ENCODE measurements at regions not wholly inside any gene's neighbourhood (a gene's known extent, or its start where the extent isn't known, plus 50 kb on each side); places are given as distances from the start of the nearest gene placed in this dataset.
"Not testable (repeated sequence)": the region's sequence is repeated elsewhere in the genome, so short reads cannot be mapped to it uniquely, and the experiment has no call there.

- no peak for ATAC-seq (ENCODE audit: low read depth in 2 of 2)
- H3K9me3 ChIP-seq (ENCODE audit: control insufficient read depth in 2 of 2, low read length in 2 of 2): no peaks in the 10 kb centered on the region
Measured at GRCh38 chr10:36779238-36779846, 346.1 kb upstream of the ANKRD30A start.

GRCh38 chr10:36778651-36779050, 346.7 kb upstream of the ANKRD30A start:
- no peaks in the 10 kb centered on the region for H3K36me3 Mint-ChIP-seq
- H3K9me3 ChIP-seq (ENCODE audit: control insufficient read depth in 2 of 2, low read length in 2 of 2): no peaks in the 10 kb centered on the region
- H3K4me3 ChIP-seq (ENCODE audit: low read depth, low read length): no peak overlapping the region
- peaks cover 0 to 11% (median 7%) of the 10 kb centered on the region in 7 donors for H3K9me3 Mint-ChIP-seq
- no peaks in the 10 kb centered on the region for H3K27me3 Mint-ChIP-seq
- H3K27ac Mint-ChIP-seq: no peak overlapping the region
- H3K4me3 Mint-ChIP-seq: no peak overlapping the region
- ATAC-seq (ENCODE audit: low read depth in 2 of 2): no peak
- H3K4me1 Mint-ChIP-seq: peaks cover 0 to 4% (median 0%) of the 10 kb centered on the region in 4 donors
- DNase-seq: no peak
- no peaks in the 10 kb centered on the region for H3K27me3 ChIP-seq (ENCODE audit: control insufficient read depth, insufficient read depth, low read length)
- no peaks in the 10 kb centered on the region for H3K4me1 ChIP-seq (ENCODE audit: control insufficient read depth, insufficient read depth, low read length, poor library complexity, severe bottlenecking)
- no peak overlapping the region for H3K27ac ChIP-seq (ENCODE audit: insufficient read depth, low read length, poor library complexity, severe bottlenecking)
- H3K36me3 ChIP-seq (ENCODE audit: control insufficient read depth, insufficient read depth, low read length): no peaks in the 10 kb centered on the region

More at GRCh38 chr10:36779238-36779846, 346.1 kb upstream of the ANKRD30A start:
- no peak overlapping the region for H3K27ac Mint-ChIP-seq
- Histone ChIP-seq H3K4me1 (ENCODE audit: control insufficient read depth, insufficient read depth, low read length, poor library complexity, severe bottlenecking) (no peaks in the 10 kb centered on the region), H3K36me3 (ENCODE audit: control insufficient read depth, insufficient read depth, low read length) (no peaks in the 10 kb centered on the region), H3K27ac (ENCODE audit: insufficient read depth, low read length, poor library complexity, severe bottlenecking) (no peak overlapping the region), H3K27me3 (ENCODE audit: control insufficient read depth, insufficient read depth, low read length) (no peaks in the 10 kb centered on the region), H3K4me3 (ENCODE audit: low read depth, low read length) (no peak overlapping the region)
- no peaks in the 10 kb centered on the region for H3K36me3 Mint-ChIP-seq
- no peak for DNase-seq
- H3K9me3 Mint-ChIP-seq: peaks cover 0 to 11% (median 7%) of the 10 kb centered on the region in 7 donors
- H3K27me3 Mint-ChIP-seq: no peaks in the 10 kb centered on the region
- peaks cover 0 to 4% (median 0%) of the 10 kb centered on the region in 4 donors for H3K4me1 Mint-ChIP-seq
- no peak overlapping the region for H3K4me3 Mint-ChIP-seq

DNA sequence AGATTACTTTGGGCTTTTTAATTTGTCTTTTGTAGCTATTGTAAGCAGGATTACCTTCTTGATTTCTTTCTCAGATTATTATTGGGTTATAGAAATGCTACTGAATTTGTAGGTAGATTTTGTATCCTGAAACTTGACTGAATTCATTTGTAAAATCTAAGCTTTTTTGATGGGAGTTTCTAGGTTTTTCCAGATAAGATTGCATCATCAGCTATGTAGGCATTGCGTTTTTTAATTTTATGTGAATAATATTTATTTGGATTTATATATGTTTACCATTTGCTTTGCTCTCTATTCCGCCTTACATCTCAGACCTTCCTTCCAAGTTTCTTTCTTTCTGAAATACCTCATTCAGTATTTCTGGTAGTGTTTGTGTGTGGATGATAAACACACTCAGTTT, 351.7 kb upstream of the ANKRD30A start:
- Histone ChIP-seq H3K36me3 (ENCODE audit: control insufficient read depth, insufficient read depth, low read length) (no peaks in the 10 kb centered on the region), H3K4me3 (ENCODE audit: low read depth, low read length) (no peak overlapping the region), H3K27ac (ENCODE audit: insufficient read depth, low read length, poor library complexity, severe bottlenecking) (no peak overlapping the region), H3K9me3 (ENCODE audit: control insufficient read depth in 2 of 2, low read length in 2 of 2) (no peaks in the 10 kb centered on the region), H3K27me3 (ENCODE audit: control insufficient read depth, insufficient read depth, low read length) (no peaks in the 10 kb centered on the region), H3K4me1 (ENCODE audit: control insufficient read depth, insufficient read depth, low read length, poor library complexity, severe bottlenecking) (no peaks in the 10 kb centered on the region)
- Mint-ChIP-seq H3K4me3 (no peak overlapping the region), H3K27me3 (no peaks in the 10 kb centered on the region), H3K9me3 (peaks cover 0 to 11% (median 6%) of the 10 kb centered on the region in 7 donors), H3K27ac (no peak overlapping the region), H3K4me1 (peaks cover 0 to 4% (median 0%) of the 10 kb centered on the region in 4 donors), H3K36me3 (no peaks in the 10 kb centered on the region)
- no peak for DNase-seq
- ATAC-seq (ENCODE audit: low read depth in 2 of 2): no peak

GRCh38 chr10:36771725-36772124, 353.7 kb upstream of the ANKRD30A start:
- DNase-seq: no peak
- Mint-ChIP-seq H3K27me3 (no peaks in the 10 kb centered on the region), H3K36me3 (no peaks in the 10 kb centered on the region), H3K4me3 (no peak overlapping the region), H3K9me3 (peaks cover 0 to 10% (median 3%) of the 10 kb centered on the region in 7 donors), H3K27ac (no peak overlapping the region), H3K4me1 (peaks cover 0 to 4% (median 0%) of the 10 kb centered on the region in 4 donors)
- no peaks in the 10 kb centered on the region for H3K27me3 ChIP-seq (ENCODE audit: control insufficient read depth, insufficient read depth, low read length)
- H3K27ac ChIP-seq (ENCODE audit: insufficient read depth, low read length, poor library complexity, severe bottlenecking): no peak overlapping the region
- H3K4me1 ChIP-seq (ENCODE audit: control insufficient read depth, insufficient read depth, low read length, poor library complexity, severe bottlenecking): no peaks in the 10 kb centered on the region
- H3K36me3 ChIP-seq (ENCODE audit: control insufficient read depth, insufficient read depth, low read length): no peaks in the 10 kb centered on the region
- no peaks in the 10 kb centered on the region for H3K9me3 ChIP-seq (ENCODE audit: control insufficient read depth in 2 of 2, low read length in 2 of 2)
- no peak overlapping the region for H3K4me3 ChIP-seq (ENCODE audit: low read depth, low read length)
- ATAC-seq (ENCODE audit: low read depth in 2 of 2): no peak

DNA sequence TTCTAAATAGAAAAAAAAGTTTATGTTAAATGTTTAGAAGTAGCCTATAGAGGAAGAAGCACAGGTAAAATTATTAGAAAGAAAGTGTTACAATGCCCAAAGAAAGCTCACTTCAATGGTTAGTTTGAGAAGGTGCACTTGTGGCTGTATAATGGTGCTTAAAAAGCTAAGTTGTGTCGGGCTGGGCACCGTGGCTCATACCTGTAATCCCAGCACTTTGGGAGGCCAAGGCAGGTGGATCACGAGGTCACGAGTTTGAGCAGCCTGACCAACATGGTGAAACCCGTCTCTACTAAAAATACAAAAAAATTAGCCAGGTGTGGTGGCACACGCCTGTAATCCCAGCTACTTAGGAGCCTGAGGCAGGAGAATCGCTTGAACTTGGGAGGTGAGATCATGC, 355.7 kb upstream of the ANKRD30A start:
- not testable (repeated sequence) for DNase-seq; H3K4me3 ChIP-seq (ENCODE audit: low read depth, low read length); H3K36me3 ChIP-seq (ENCODE audit: control insufficient read depth, insufficient read depth, low read length); H3K27me3 Mint-ChIP-seq; ATAC-seq (ENCODE audit: low read depth in 2 of 2); H3K27ac ChIP-seq (ENCODE audit: insufficient read depth, low read length, poor library complexity, severe bottlenecking); H3K4me1 Mint-ChIP-seq; H3K4me3 Mint-ChIP-seq; H3K9me3 ChIP-seq (ENCODE audit: control insufficient read depth in 2 of 2, low read length in 2 of 2); H3K9me3 Mint-ChIP-seq; H3K36me3 Mint-ChIP-seq; H3K4me1 ChIP-seq (ENCODE audit: control insufficient read depth, insufficient read depth, low read length, poor library complexity, severe bottlenecking); H3K27ac Mint-ChIP-seq; H3K27me3 ChIP-seq (ENCODE audit: control insufficient read depth, insufficient read depth, low read length)

DNA sequence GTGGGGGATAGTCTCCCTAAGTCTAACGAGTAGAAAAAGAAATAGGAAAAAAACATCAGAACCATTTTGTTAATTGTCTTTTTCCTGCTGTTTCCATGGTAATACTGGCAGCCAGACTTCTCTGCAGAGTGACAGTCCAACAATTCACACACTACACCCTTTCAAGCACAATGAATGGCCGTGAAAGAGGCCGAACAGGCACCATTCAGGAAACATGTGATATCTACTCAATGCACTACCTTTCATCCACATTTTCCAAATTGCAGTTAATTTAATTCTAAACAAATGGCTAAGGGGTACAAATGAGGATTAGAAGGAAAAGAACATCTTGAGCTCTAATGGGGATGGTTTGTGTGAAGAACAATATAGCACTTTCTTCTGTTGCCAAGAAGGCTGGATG, 358.5 kb upstream of the ANKRD30A start:
- Mint-ChIP-seq H3K4me3 (no peak overlapping the region), H3K36me3 (no peaks in the 10 kb centered on the region), H3K27ac (no peak overlapping the region), H3K4me1 (no peaks in the 10 kb centered on the region), H3K9me3 (peaks cover 0 to 4% (median 1%) of the 10 kb centered on the region in 7 donors), H3K27me3 (no peaks in the 10 kb centered on the region)
- H3K9me3 ChIP-seq (ENCODE audit: control insufficient read depth in 2 of 2, low read length in 2 of 2): no peaks in the 10 kb centered on the region
- ATAC-seq (ENCODE audit: low read depth in 2 of 2) (no peak), DNase-seq (no peak)
- H3K4me1 ChIP-seq (ENCODE audit: control insufficient read depth, insufficient read depth, low read length, poor library complexity, severe bottlenecking): no peaks in the 10 kb centered on the region
- H3K27me3 ChIP-seq (ENCODE audit: control insufficient read depth, insufficient read depth, low read length): no peaks in the 10 kb centered on the region
- H3K4me3 ChIP-seq (ENCODE audit: low read depth, low read length): no peak overlapping the region
- H3K36me3 ChIP-seq (ENCODE audit: control insufficient read depth, insufficient read depth, low read length): no peaks in the 10 kb centered on the region
- H3K27ac ChIP-seq (ENCODE audit: insufficient read depth, low read length, poor library complexity, severe bottlenecking): no peak overlapping the region

- ATAC-seq (ENCODE audit: low read depth in 2 of 2) (no peak), DNase-seq (no peak)
- Histone ChIP-seq H3K27ac (ENCODE audit: insufficient read depth, low read length, poor library complexity, severe bottlenecking) (no peak overlapping the region), H3K9me3 (ENCODE audit: control insufficient read depth in 2 of 2, low read length in 2 of 2) (no peaks in the 10 kb centered on the region), H3K36me3 (ENCODE audit: control insufficient read depth, insufficient read depth, low read length) (no peaks in the 10 kb centered on the region), H3K4me3 (ENCODE audit: low read depth, low read length) (no peak overlapping the region), H3K27me3 (ENCODE audit: control insufficient read depth, insufficient read depth, low read length) (no peaks in the 10 kb centered on the region), H3K4me1 (ENCODE audit: control insufficient read depth, insufficient read depth, low read length, poor library complexity, severe bottlenecking) (no peaks in the 10 kb centered on the region)
- H3K4me1 Mint-ChIP-seq: no peaks in the 10 kb centered on the region
- no peak overlapping the region for H3K27ac Mint-ChIP-seq
- H3K9me3 Mint-ChIP-seq: peaks cover 0 to 4% (median 1%) of the 10 kb centered on the region in 7 donors
- no peak overlapping the region for H3K4me3 Mint-ChIP-seq
- H3K27me3 Mint-ChIP-seq: no peaks in the 10 kb centered on the region
- no peaks in the 10 kb centered on the region for H3K36me3 Mint-ChIP-seq
Measured at GRCh38 chr10:36766415-36766810, 359.0 kb upstream of the ANKRD30A start.

- Mint-ChIP-seq H3K4me1 (no peaks in the 10 kb centered on the region), H3K9me3 (peaks cover 0 to 2% (median 0%) of the 10 kb centered on the region in 7 donors), H3K36me3 (no peaks in the 10 kb centered on the region), H3K4me3 (no peak overlapping the region), H3K27ac (no peak overlapping the region), H3K27me3 (no peaks in the 10 kb centered on the region)
- H3K4me1 ChIP-seq (ENCODE audit: control insufficient read depth, insufficient read depth, low read length, poor library complexity, severe bottlenecking): no peaks in the 10 kb centered on the region
- no peaks in the 10 kb centered on the region for H3K9me3 ChIP-seq (ENCODE audit: control insufficient read depth in 2 of 2, low read length in 2 of 2)
- no peaks in the 10 kb centered on the region for H3K36me3 ChIP-seq (ENCODE audit: control insufficient read depth, insufficient read depth, low read length)
- no peak for DNase-seq
- no peak overlapping the region for H3K27ac ChIP-seq (ENCODE audit: insufficient read depth, low read length, poor library complexity, severe bottlenecking)
- H3K4me3 ChIP-seq (ENCODE audit: low read depth, low read length): no peak overlapping the region
- ATAC-seq (ENCODE audit: low read depth in 2 of 2): no peak
- no peaks in the 10 kb centered on the region for H3K27me3 ChIP-seq (ENCODE audit: control insufficient read depth, insufficient read depth, low read length)
Measured at GRCh38 chr10:36765782-36766414, 359.5 kb upstream of the ANKRD30A start.
